Activated T-cell treated with anti-CD3 and anti-CD28 coated beads, Interleukin-2, amount 50 U/mL, for 4 hours (primary cell): ENCODE measurements at regions not wholly inside any gene's neighbourhood (a gene's known extent, or its start where the extent isn't known, plus 50 kb on each side); places are given as distances from the start of the nearest gene placed in this dataset.

Experiments used
- ATAC-seq, 2 donors: fragments of 200-7000 bp; cut with Tn5 transposase; one replicate each; pipeline ENCODE4 v1.10.0; 2021
- DNase-seq: peaks from one replicate; pipeline ENCODE4 v3.0.0-alpha.2; 2020
- H3K27me3 Mint-ChIP-seq: one replicate; pipeline ENCODE4 v1.8.0; 2021; ENCODE audit warnings: low read depth, mixed read lengths
- H3K36me3 Mint-ChIP-seq: one replicate; pipeline ENCODE4 v1.8.0; 2022; ENCODE audit warnings: mixed read lengths; ENCODE audit not compliant: insufficient read depth
- H3K4me1 Mint-ChIP-seq: one replicate; pipeline ENCODE4 v1.8.0; 2021; ENCODE audit warnings: low read depth, mixed read lengths
- H3K4me3 Mint-ChIP-seq: one replicate; pipeline ENCODE4 v1.8.0; 2021; ENCODE audit warnings: mild to moderate bottlenecking, moderate library complexity, mixed read lengths
- H3K9me3 Mint-ChIP-seq: one replicate; pipeline ENCODE4 v1.8.0; 2021; ENCODE audit warnings: mixed read lengths

DNA sequence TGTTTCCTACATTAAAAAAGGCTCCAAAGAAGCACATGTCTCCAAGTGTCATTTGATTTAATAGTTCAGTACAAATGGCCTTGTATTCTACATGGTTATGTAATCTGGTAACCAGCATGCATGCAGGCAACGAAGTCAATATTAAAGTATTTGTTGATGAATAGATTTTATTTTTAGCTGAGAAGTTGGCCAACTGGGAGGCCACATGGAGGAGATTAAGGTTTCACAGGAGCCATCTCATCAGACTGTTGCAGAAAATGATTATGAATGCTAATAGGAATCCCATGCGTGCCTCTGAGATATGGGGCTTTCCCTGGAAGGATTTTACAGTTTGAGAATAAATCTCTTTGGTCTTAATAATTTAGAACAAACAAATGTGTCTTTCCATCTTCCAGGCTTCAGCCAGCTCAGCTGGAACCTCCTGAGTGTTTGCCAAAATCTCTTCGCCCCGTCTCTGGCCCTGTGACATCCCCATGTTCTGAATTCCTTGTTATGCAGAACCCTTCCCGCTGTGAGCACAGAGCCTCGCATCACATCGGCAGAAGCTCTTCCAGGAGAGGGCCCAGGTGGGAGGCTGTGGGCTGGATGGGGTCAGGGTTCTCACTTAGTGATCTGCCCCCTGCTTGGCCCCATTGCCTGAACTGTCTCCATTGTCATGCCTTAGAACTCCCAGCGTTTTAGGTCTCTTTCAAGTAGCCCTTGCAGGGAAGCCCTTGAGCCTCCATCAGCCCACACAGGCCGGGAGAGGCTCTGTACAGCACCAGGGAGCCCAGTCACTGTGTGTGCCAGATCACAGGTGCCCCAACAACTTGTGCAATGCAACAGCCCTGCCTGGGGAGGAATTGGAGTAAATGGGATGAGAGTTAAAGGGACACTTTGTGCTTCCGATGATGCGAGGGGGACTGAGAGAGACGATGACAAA, 190.5 kb upstream of the TWIST2 start:
- DNase-seq (no peak), ATAC-seq (no peak)
- peaks cover 6% of the 10 kb centered on the region for H3K27me3 Mint-ChIP-seq
- H3K36me3 Mint-ChIP-seq: no peaks in the 10 kb centered on the region
- no peaks in the 10 kb centered on the region for H3K4me1 Mint-ChIP-seq
- no peak overlapping the region for H3K4me3 Mint-ChIP-seq
- peaks cover 4% of the 10 kb centered on the region for H3K9me3 Mint-ChIP-seq

DNA sequence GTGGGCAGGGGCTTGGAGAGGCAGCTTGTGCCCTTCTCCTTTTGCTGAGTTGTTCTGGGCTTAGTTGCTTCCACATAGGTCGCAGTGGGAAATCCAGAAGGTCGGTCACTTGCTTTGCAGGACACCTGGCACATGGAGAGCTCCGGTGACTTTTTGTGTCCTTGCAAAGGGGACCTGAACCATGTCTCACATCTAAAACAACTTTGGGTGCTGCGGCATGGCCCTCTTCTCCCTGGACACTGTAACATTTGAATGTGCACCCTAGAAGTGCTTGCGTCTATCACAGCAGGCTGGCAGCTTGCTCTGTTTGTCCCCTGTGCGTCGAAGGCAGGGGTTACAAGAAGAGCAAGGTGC, 189.9 kb upstream of the TWIST2 start:
- Mint-ChIP-seq H3K9me3 (peaks cover 8% of the 10 kb centered on the region), H3K4me3 (no peak overlapping the region), H3K4me1 (no peaks in the 10 kb centered on the region), H3K27me3 (peaks cover 3% of the 10 kb centered on the region), H3K36me3 (no peaks in the 10 kb centered on the region)
- DNase-seq (no peak), ATAC-seq (no peak)

- H3K9me3 Mint-ChIP-seq: peaks cover 12% of the 10 kb centered on the region
- ATAC-seq: no peak
- no peaks in the 10 kb centered on the region for H3K36me3 Mint-ChIP-seq
- H3K4me3 Mint-ChIP-seq: no peak overlapping the region
- H3K4me1 Mint-ChIP-seq: no peaks in the 10 kb centered on the region
- H3K27me3 Mint-ChIP-seq: peaks cover 2% of the 10 kb centered on the region
- no peak for DNase-seq
Measured at GRCh38 chr2:238658820-238659219, 189.1 kb upstream of the TWIST2 start.

- H3K4me1 Mint-ChIP-seq: no peaks in the 10 kb centered on the region
- peaks cover 14% of the 10 kb centered on the region for H3K9me3 Mint-ChIP-seq
- H3K4me3 Mint-ChIP-seq: no peak overlapping the region
- no peak for DNase-seq
- no peak for ATAC-seq
- no peaks in the 10 kb centered on the region for H3K36me3 Mint-ChIP-seq
- peaks cover 4% of the 10 kb centered on the region for H3K27me3 Mint-ChIP-seq
Measured at GRCh38 chr2:238659231-238659630, 188.7 kb upstream of the TWIST2 start.

DNA sequence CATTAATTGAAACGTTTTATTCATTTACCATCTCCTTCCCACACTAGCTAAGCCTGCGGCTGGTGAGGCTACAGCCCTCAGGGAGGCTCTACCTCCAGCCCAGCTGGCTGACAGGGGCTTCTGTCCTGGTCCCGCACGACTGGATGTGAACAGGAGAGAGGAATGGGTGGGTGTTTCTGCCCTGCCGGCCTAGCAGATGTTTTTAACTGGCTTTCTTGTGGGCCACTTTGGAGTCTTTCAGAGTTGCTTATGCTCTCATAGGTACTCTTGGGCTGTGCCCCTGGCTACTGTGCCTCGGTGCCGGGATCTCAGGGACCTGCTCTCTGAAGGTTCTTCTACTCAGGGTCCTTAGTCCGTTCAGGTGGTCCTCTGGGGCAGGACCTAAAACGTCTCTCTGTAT, 184.3 kb upstream of the TWIST2 start:
- Mint-ChIP-seq H3K9me3 (peaks cover 25% of the 10 kb centered on the region), H3K36me3 (no peaks in the 10 kb centered on the region), H3K4me1 (no peaks in the 10 kb centered on the region), H3K4me3 (no peak overlapping the region), H3K27me3 (peaks cover 17% of the 10 kb centered on the region)
- DNase-seq (no peak), ATAC-seq (no peak)

GRCh38 chr2:238665919-238666318, 182.0 kb upstream of the TWIST2 start:
- H3K9me3 Mint-ChIP-seq: peaks cover 25% of the 10 kb centered on the region
- DNase-seq (no peak), ATAC-seq (no peak)
- H3K27me3 Mint-ChIP-seq: peaks cover 19% of the 10 kb centered on the region
- no peak overlapping the region for H3K4me3 Mint-ChIP-seq
- no peaks in the 10 kb centered on the region for H3K4me1 Mint-ChIP-seq
- H3K36me3 Mint-ChIP-seq: no peaks in the 10 kb centered on the region

- Mint-ChIP-seq H3K4me1 (no peaks in the 10 kb centered on the region), H3K9me3 (peaks cover 21% of the 10 kb centered on the region), H3K4me3 (no peak overlapping the region), H3K27me3 (peaks cover 19% of the 10 kb centered on the region), H3K36me3 (no peaks in the 10 kb centered on the region)
- DNase-seq (no peak), ATAC-seq (no peak)
Measured at GRCh38 chr2:238666543-238666942, 181.3 kb upstream of the TWIST2 start.

DNA sequence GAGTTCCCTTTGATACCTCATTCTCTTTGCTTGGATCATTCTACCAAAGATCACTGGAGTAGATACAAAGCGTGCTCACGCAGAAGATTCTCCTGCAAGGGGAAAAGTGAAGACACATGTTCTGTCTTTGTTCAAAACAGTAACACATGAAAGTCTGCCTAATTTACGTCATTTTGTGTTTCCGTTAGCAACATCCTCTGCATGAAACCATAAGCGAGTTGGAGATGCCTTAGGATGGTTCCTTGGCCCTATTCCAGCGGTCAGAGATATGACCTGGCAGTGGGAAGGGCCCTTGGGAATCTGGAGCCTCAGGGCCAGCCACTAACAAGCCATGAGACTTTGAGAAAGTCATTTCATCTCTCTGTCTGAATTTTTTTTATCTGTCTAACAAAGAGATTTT, 180.9 kb upstream of the TWIST2 start:
- H3K4me1 Mint-ChIP-seq: no peaks in the 10 kb centered on the region
- H3K9me3 Mint-ChIP-seq: peaks cover 21% of the 10 kb centered on the region
- ATAC-seq (no peak), DNase-seq (no peak)
- no peak overlapping the region for H3K4me3 Mint-ChIP-seq
- H3K27me3 Mint-ChIP-seq: peaks cover 19% of the 10 kb centered on the region
- H3K36me3 Mint-ChIP-seq: no peaks in the 10 kb centered on the region

DNA sequence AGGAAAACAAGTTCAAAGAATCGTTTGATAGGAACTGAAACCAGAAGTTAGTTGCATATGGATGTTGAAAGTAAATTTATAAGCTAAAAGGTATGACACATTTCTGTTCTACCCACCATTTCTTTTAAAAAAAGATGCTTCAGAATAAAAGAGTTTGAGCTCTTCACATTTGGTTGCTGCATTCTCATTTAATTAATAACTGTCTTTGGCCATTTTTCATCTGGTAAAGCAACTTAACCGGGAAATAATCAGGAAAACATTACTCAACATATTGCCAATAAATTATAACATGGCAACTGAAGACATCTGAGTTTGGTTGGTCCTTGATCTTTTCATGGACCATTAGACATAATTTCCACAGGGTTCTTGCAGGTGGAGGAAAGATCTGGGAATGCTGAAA, 180.2 kb upstream of the TWIST2 start:
- no peaks in the 10 kb centered on the region for H3K4me1 Mint-ChIP-seq
- H3K9me3 Mint-ChIP-seq: peaks cover 21% of the 10 kb centered on the region
- no peak overlapping the region for H3K4me3 Mint-ChIP-seq
- DNase-seq (no peak), ATAC-seq (no peak)
- H3K27me3 Mint-ChIP-seq: peaks cover 19% of the 10 kb centered on the region
- no peaks in the 10 kb centered on the region for H3K36me3 Mint-ChIP-seq

- peaks cover 14% of the 10 kb centered on the region for H3K9me3 Mint-ChIP-seq
- ATAC-seq (no peak), DNase-seq (no peak)
- no peak overlapping the region for H3K4me3 Mint-ChIP-seq
- peaks cover 19% of the 10 kb centered on the region for H3K27me3 Mint-ChIP-seq
- no peaks in the 10 kb centered on the region for H3K4me1 Mint-ChIP-seq
- H3K36me3 Mint-ChIP-seq: no peaks in the 10 kb centered on the region
Measured at GRCh38 chr2:238668426-238668825, 179.5 kb upstream of the TWIST2 start.

DNA sequence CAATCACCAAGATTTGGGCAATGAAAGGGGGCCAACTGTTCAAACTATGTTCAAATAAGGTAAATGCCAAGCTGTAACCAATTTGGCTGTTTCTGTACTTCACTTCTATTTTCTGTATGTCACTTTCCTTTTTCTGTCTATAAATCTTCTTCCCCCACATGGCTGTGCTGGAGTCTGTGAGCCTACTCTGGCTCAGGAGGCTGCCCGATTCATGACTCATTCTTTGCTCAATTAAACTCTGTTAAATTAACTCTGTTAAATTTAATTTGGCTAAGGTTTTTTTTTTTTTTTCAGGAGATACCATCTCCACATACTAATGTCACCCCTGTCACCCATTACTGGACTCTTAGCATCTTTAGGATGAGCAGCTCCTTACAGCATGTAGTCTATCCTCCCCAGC, 178.8 kb upstream of the TWIST2 start:
- H3K27me3 Mint-ChIP-seq: peaks cover 15% of the 10 kb centered on the region
- H3K9me3 Mint-ChIP-seq: peaks cover 11% of the 10 kb centered on the region
- H3K36me3 Mint-ChIP-seq: no peaks in the 10 kb centered on the region
- DNase-seq (no peak), ATAC-seq (no peak)
- no peak overlapping the region for H3K4me3 Mint-ChIP-seq
- no peaks in the 10 kb centered on the region for H3K4me1 Mint-ChIP-seq

DNA sequence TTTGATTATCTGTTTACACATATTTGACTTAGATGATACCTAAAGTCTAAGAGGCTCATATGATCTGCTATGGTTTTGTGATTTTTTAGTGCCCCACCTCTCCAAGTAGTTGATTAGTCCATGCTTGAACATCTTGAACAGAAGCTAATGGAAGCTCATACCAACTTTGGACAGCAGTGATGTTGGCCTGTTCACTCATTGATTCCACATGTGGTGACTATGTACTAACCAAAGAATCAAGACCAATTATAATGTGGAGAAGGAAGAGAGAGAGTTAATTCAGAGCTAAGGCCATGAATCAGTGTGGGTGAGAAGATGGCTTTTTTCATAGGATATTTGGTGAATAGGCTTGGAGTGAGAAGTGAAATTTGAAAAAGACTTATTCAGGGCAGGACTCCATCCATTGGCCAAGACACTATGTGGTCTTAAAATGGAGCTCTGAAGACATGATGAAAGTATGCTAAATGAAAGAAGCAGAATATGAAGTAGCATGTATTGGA, 178.3 kb upstream of the TWIST2 start:
- Mint-ChIP-seq H3K27me3 (peaks cover 12% of the 10 kb centered on the region), H3K9me3 (peaks cover 8% of the 10 kb centered on the region), H3K4me3 (no peak overlapping the region), H3K4me1 (no peaks in the 10 kb centered on the region), H3K36me3 (no peaks in the 10 kb centered on the region)
- DNase-seq (no peak), ATAC-seq (no peak)

- Mint-ChIP-seq H3K4me3 (no peak overlapping the region), H3K9me3 (peaks cover 5% of the 10 kb centered on the region), H3K4me1 (no peaks in the 10 kb centered on the region), H3K36me3 (no peaks in the 10 kb centered on the region), H3K27me3 (peaks cover 9% of the 10 kb centered on the region)
- no peak for DNase-seq
- peak; percentile 58 to 80 for ATAC-seq
Measured at GRCh38 chr2:238670111-238670585, 177.7 kb upstream of the TWIST2 start.

DNA sequence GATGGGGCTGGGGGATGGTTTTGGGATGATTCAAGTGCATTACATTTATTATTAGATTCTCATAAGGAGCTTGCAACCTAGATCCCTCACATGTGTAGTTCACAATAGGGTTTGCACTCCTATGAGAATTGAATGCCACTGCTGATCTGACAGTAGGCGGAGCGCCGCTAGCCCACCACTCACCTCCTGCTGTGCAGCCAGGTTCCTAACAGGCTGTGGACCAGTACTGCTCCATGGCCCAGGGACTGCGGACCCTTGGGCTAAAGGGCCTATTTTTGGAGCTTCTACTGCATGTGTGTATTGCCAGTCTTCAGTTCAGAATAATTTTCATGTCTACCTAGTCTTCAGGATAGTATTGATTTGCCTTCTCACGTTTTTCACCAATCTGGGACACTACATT, 165.3 kb upstream of the TWIST2 start:
- Mint-ChIP-seq H3K4me1 (no peaks in the 10 kb centered on the region), H3K27me3 (peaks cover 30% of the 10 kb centered on the region)
- ATAC-seq: no peak

More for the DNA sequence above, 165.3 kb upstream of the TWIST2 start:
- no peak for DNase-seq
- peaks cover 1% of the 10 kb centered on the region for H3K36me3 Mint-ChIP-seq
- H3K9me3 Mint-ChIP-seq: peaks cover 16% of the 10 kb centered on the region
- H3K4me3 Mint-ChIP-seq: no peak overlapping the region
